Vagina (tissue), 2 donors: ENCODE measurements at regions not wholly inside any gene's neighbourhood (a gene's known extent, or its start where the extent isn't known, plus 50 kb on each side); places are given as distances from the start of the nearest gene placed in this dataset.

Source experiments
- DNase-seq, 2 donors: peaks; one replicate each; pipeline ENCODE4 v3.0.0-alpha.2; 2017; ENCODE audit errors: extremely low spot score in 2 of 2
- H3K27ac ChIP-seq: fragments of 200-600 bp; sonication (generic); one replicate; pipeline ENCODE4 v1.5.1; 2019
- H3K27me3 ChIP-seq: fragments of 200-600 bp; sonication (generic); one replicate; pipeline ENCODE4 v1.5.1; 2019
- H3K36me3 ChIP-seq, 2 donors: fragments of 200-600 bp; sonication (generic); one replicate each; pipeline ENCODE4 v1.5.1; 2017 to 2019
- H3K4me1 ChIP-seq: fragments of 200-600 bp; sonication (generic); one replicate; pipeline ENCODE4 v1.5.1; 2019
- H3K4me3 ChIP-seq, 2 donors: fragments of 200-600 bp; sonication (generic); 1 replicate in 1 of 2; 2 replicates in 1 of 2; pipeline ENCODE4 v1.5.1; 2016 to 2019
- H3K9me3 ChIP-seq: fragments of 200-600 bp; sonication (generic); one replicate; pipeline ENCODE4 v1.5.1; 2019
- CTCF ChIP-seq, 3 experiments: fragments of 450-650 bp in 2 of 3; fragments of 200-600 bp in 1 of 3; sonication (generic) in 1 of 3; IDR thresholded peaks; one replicate each; pipeline ENCODE4 v1.5.1; 2017 to 2019; ENCODE audit warnings: antibody characterized with exemption in 3 of 3, mild to moderate bottlenecking in 2 of 3, moderate library complexity in 2 of 3
- POLR2A ChIP-seq, 2 donors: fragments of 450-650 bp; IDR thresholded peaks; one replicate each; pipeline ENCODE4 v1.6.1; 2017; ENCODE audit warnings: antibody characterized with exemption in 2 of 2, mild to moderate bottlenecking in 2 of 2, moderate library complexity in 2 of 2
- POLR2AphosphoS5 ChIP-seq, 2 donors: sonication (generic); formaldehyde crosslinking; IDR thresholded peaks; one replicate each; pipeline ENCODE4 v1.9.0; 2017; ENCODE audit warnings: antibody characterized with exemption in 2 of 2, mild to moderate bottlenecking in 2 of 2, low read depth in 1 of 2; ENCODE audit not compliant: insufficient read depth in 1 of 2
- intact Hi-C: fragments of 100-400 bp; cut with DNase I; formaldehyde crosslinking; loops from one replicate; pipeline ENCODE4 v1.15.1; 2023

GRCh38 chr7:27374958-27375841, 132.6 kb downstream of the EVX1 start:
- Histone ChIP-seq H3K9me3 (no peaks in the 10 kb centered on the region), H3K36me3 (no peaks in the 10 kb centered on the region), H3K27ac (peak overlapping the region; percentile 33), H3K4me1 (peaks cover 30% of the 10 kb centered on the region), H3K27me3 (no peaks in the 10 kb centered on the region), H3K4me3 (no peak overlapping the region)
- TF ChIP-seq POLR2A (IDR thresholded peaks at IDR 0.05) (no peak), POLR2AphosphoS5 (IDR thresholded peaks at IDR 0.05; ENCODE audit: insufficient read depth in 1 of 2, low read depth in 1 of 2) (no peak), CTCF (IDR thresholded peaks at IDR 0.05) (no peak)
- DNase-seq: no peak
- intact Hi-C loops: no loop called here

GRCh38 chr7:27375958-27376357, 133.4 kb downstream of the EVX1 start:
- Histone ChIP-seq H3K4me1 (peaks cover 30% of the 10 kb centered on the region), H3K9me3 (no peaks in the 10 kb centered on the region), H3K27ac (peak overlapping the region; percentile 33), H3K4me3 (no peak overlapping the region), H3K27me3 (no peaks in the 10 kb centered on the region), H3K36me3 (no peaks in the 10 kb centered on the region)
- intact Hi-C loops: no loop called here
- TF ChIP-seq POLR2AphosphoS5 (IDR thresholded peaks at IDR 0.05; ENCODE audit: insufficient read depth in 1 of 2, low read depth in 1 of 2) (peak in 1 of 2 donors; percentile 28), CTCF (IDR thresholded peaks at IDR 0.05) (no peak)
- no peak for DNase-seq

- H3K27ac ChIP-seq: no peak overlapping the region
- no peaks in the 10 kb centered on the region for H3K36me3 ChIP-seq
- peaks cover 19% of the 10 kb centered on the region for H3K4me1 ChIP-seq
- H3K27me3 ChIP-seq: no peaks in the 10 kb centered on the region
- no peaks in the 10 kb centered on the region for H3K9me3 ChIP-seq
- TF ChIP-seq CTCF (IDR thresholded peaks at IDR 0.05): no peak
- no peak for TF ChIP-seq POLR2AphosphoS5 (IDR thresholded peaks at IDR 0.05; ENCODE audit: insufficient read depth in 1 of 2, low read depth in 1 of 2)
- no peak for TF ChIP-seq POLR2A (IDR thresholded peaks at IDR 0.05)
- DNase-seq: no peak
- H3K4me3 ChIP-seq: no peak overlapping the region
- intact Hi-C loops: no loop called here
Measured at GRCh38 chr7:27377988-27378387, 135.4 kb downstream of the EVX1 start.

- intact Hi-C loops: no loop called here
- Histone ChIP-seq H3K4me1 (no peaks in the 10 kb centered on the region), H3K9me3 (no peaks in the 10 kb centered on the region)
Measured at GRCh38 chr7:27382307-27382706, 139.7 kb downstream of the EVX1 start.

More at GRCh38 chr7:27382307-27382706, 139.7 kb downstream of the EVX1 start:
- no peak for DNase-seq
- TF ChIP-seq POLR2A (IDR thresholded peaks at IDR 0.05): no peak
- no peak for TF ChIP-seq CTCF (IDR thresholded peaks at IDR 0.05)
- no peak for TF ChIP-seq POLR2AphosphoS5 (IDR thresholded peaks at IDR 0.05; ENCODE audit: insufficient read depth in 1 of 2, low read depth in 1 of 2)
- Histone ChIP-seq H3K36me3 (no peaks in the 10 kb centered on the region), H3K27ac (no peak overlapping the region), H3K4me3 (no peak overlapping the region), H3K27me3 (no peaks in the 10 kb centered on the region)
